COR-L47 (cell line): ENCODE measurements at regions not wholly inside any gene's neighbourhood (a gene's known extent, or its start where the extent isn't known, plus 50 kb on each side); places are given as distances from the start of the nearest gene placed in this dataset.

Experiments used
- DNase-seq: peaks from one replicate; lab custom pipeline; 2025; lab: John Stamatoyannopoulos, UW

DNA sequence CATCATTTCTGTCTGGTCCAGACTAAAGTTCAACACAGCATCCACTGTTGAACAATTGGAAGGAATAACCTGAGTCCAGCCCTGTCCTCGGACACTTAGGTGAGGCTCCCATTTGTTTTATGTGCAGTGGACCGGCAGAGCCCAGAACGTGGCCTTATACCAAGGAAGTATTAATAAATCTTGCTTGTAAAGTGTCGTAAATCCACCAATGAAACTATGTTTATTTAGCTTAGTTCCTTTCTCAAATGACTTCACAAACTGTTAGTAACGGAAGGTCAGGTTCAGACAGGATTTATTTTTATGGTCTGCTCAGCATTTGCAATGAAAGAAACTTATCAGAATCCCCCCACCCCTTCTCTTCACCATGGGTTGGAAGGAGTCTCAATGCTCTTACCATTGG is 149.5 kb downstream of the PCSK1 start:
- DNase-seq = no peak

- no peak for DNase-seq
Observed at GRCh38 chr5:96282020-96282419, 151.0 kb downstream of the PCSK1 start.

- DNase-seq = no peak
Observed at GRCh38 chr5:96280946-96281393, 152.1 kb downstream of the PCSK1 start.

- no peak for DNase-seq
Observed at GRCh38 chr5:96279801-96280542, 153.1 kb downstream of the PCSK1 start.

DNA sequence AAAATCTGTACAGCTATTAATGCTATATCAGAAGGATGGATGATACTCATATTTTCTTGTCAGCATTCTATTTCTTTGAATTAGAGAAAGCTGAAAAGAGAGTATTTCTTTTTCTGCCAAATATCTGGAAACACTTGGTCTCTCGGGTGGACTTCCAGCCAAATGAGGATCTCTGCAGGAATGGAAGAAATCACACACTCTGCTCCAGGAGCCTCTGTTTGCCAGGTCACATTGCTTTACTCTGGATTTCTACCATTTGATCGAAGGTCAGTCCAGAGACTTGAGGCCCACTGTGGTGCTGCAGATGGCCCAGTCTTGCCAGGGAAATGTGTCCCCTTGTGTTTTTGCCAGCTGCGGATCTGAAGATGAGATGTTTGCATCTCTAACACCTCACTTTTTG is 154.1 kb downstream of the PCSK1 start:
- no peak for DNase-seq

GRCh38 chr5:96275051-96275450 is 158.0 kb downstream of the PCSK1 start:
- no peak for DNase-seq

GRCh38 chr5:96265487-96265886 is 167.6 kb downstream of the PCSK1 start:
- DNase-seq = no peak

DNA sequence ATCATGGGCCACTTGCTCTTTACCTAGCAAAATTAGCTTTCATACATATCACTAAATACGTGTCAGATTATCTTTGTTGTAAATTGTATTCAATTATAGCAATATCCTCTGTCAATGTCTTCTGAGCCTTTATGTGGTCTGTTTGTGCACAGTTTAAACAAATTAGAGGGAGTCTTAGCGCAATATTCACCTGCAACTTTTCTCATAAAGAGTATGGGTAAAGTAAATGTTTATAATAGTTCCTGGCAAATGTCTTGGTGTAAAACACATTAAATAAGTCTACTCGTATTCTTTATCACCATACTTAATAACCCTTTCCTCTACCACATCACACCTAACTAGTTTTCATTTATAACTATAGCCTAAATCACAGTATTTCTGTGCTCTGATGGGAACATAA is 169.0 kb downstream of the PCSK1 start:
- no peak for DNase-seq

DNA sequence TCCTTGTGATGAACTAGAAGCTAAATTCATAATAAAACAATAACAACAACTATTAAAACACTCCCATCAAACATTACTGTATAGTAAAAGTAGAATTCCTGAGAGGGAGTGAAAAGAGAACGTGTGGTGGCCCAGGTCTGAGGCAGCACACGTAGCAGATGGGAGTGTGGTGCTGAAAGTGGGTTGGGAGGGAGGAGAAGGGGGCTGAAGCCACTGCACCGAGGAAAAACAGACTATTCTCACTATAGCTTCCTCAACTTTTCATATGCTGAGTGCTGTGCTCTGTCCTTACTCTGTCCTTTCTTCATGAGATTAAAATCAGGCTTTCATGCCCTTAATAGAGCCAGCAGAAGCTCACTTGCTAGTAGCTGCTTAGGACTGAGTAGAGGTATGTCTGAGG is 170.9 kb downstream of the PCSK1 start:
- DNase-seq = no peak

DNA sequence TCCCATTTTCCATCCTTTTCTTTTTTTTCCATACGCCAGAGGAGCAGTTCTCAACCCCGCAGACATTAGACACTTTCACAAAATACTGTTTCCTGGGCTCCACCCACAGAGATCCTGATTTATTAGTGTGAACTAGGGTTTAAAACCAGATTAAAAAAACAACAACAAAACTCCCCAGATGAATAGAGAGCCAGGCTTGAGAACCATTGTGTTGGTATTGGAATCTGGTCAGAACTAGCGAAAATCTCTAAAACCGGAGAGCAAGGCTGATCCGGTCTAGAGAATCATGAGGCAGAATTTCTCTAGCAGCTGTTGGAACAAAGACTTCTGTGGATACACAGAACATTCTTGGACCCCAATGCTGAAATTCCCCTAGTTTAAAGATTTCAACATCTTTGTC is 173.0 kb downstream of the PCSK1 start:
- no peak for DNase-seq

- DNase-seq = no peak
Observed at GRCh38 chr5:96259151-96259772, 173.8 kb downstream of the PCSK1 start.

- DNase-seq = no peak
Observed at GRCh38 chr5:96258692-96259091, 174.4 kb downstream of the PCSK1 start.

- DNase-seq = no peak
Observed at GRCh38 chr5:96257904-96258303, 175.1 kb downstream of the PCSK1 start.

GRCh38 chr5:96256795-96257470 is 176.1 kb downstream of the PCSK1 start:
- DNase-seq = no peak

- no peak for DNase-seq
Observed at GRCh38 chr5:96254980-96255691, 177.9 kb downstream of the PCSK1 start.

DNA sequence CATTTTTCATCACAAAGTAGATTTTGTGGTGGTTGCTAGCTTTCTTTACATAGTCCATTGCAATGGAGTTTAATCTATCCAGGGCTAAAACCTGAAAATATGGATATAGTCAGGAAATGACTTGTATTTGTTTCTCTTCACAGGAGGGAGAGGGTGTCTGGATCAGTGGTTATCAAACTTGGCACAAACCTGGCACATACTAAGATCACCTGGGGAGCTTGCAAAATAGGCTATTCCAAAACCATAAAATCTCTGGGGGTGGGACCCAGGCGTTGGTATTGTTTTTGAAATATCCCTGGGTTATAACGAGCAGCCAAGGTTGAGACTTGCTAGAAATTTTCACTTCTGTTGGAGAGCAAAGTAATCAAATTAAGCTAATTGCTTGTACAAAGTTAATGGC is 179.9 kb downstream of the PCSK1 start:
- peak; percentile 82 for DNase-seq

DNA sequence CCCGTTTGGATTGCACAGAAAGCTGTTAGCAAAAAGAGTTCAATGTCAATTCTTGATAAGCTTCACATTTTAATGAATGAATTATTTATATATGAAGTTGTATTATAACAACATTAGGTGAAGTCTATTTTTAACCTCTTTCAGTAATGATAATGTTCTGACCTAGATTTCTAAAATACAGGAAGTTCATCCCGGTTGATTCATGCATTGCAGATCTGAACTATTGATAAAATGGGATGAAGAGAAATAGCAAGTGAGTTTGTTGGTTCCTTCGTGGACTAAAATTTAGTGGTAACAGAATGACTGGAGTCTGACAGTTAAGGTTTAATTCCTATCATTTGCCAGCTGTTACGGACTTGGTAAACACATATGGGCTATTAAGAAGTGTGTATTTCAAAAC is 180.5 kb downstream of the PCSK1 start:
- no peak for DNase-seq

- no peak for DNase-seq
Observed at GRCh38 chr5:96250782-96251181, 182.3 kb downstream of the PCSK1 start.

DNA sequence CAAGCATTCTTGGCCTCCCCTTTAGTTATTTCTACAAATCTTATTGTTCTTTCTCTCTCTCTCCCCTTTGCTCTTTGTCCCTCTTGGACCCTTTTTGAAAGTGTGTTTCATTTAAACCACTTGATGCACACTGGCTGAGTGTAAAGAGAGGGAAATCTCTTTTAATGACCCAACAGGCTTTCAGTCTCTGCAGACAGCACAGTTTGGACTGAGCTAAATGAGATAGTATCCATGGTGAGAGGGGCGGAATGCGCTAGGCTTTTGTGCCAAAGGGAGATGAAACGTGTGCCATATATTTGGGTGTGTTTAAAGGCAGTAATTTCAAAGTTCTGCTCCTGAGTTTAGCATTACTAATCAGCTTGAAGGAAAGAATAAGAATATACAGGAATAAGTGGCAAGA is 184.9 kb downstream of the PCSK1 start:
- no peak for DNase-seq

DNA sequence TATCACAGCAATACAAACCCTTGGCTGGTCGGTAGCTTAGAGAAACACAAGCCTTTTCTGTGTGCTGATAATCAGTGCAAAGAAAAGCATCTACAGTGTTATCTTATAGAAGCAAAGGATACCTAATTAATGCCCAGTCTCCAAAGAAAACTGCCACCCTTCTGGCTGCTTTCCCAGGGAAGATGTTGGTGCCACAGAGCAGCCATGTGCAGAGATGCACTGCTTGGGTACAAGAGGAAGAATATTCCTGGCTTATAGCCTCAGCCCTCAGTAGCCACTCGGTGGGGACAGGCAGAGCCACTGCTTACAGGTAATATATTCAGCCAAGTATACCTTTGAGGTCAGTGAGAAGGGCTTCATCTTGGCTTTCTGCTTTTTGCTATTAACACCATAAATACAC is 185.3 kb downstream of the PCSK1 start:
- DNase-seq = no peak

DNA sequence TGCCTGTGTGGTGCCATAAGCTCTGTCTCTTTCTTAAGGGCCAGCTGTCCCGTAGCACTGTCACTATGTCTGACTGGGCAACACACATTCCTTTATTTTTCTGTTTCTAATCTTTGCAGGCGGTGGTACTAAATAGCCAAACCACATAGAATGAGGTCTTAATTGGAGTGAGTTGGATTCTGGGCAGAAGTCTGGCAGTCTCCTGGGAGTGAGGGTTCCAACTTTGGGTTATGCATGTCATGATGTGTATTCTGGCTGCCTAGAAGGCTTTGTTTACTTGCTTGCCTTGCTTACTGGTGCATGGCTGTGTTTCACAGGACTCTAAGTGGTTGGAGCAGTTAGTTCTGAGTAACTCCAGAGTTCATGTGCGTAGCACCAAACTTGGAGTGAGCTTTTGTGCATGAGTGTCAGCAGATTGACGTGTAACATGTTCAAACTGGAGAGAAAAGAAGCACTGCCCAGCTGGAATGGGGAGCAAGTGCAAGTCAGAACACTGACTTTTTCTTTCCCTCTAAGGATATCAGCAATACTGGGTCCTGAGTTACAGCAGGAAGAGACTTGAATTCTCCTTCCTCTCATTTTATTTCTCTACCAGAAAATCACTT is 185.8 kb downstream of the PCSK1 start:
- no peak for DNase-seq
